KBM-7 (cell line): ENCODE measurements at regions not wholly inside any gene's neighbourhood (a gene's known extent, or its start where the extent isn't known, plus 50 kb on each side); places are given as distances from the start of the nearest gene placed in this dataset.
A peak's percentile ranks its signal among the peaks of the same experiment; 100 is the strongest.

Experiments
- DNase-seq: peaks from one replicate; pipeline ENCODE4 v3.0.0-alpha.2; 2015
- in situ Hi-C: fragments of 300-500 bp; cut with MboI; formaldehyde crosslinking; loops from 2 replicates; pipeline ENCODE4 v1.14.3; 2020; ENCODE audit warnings: low sequenced_read_pairs, low pct_unique_long_range_greater_than_20kb, mixed read lengths

GRCh38 chr14:26897196-26897595 is 299.4 kb upstream of the NOVA1 start:
- DNase-seq = no peak
- in situ Hi-C loops = no loop called here

- in situ Hi-C loops = no loop called here
- no peak for DNase-seq
Observed at GRCh38 chr14:26905229-26905628, 307.4 kb upstream of the NOVA1 start.

- no peak for DNase-seq
- in situ Hi-C loops = no loop called here
Observed at GRCh38 chr14:26913786-26914185, 316.0 kb upstream of the NOVA1 start.

GRCh38 chr14:26917086-26917485 is 319.3 kb upstream of the NOVA1 start:
- in situ Hi-C loops = no loop called here
- peak; percentile 3 for DNase-seq

- DNase-seq = no peak
- in situ Hi-C loops = no loop called here
Observed at GRCh38 chr14:26925876-26926584, 328.2 kb upstream of the NOVA1 start.

GRCh38 chr14:26926585-26926984 is 328.8 kb upstream of the NOVA1 start:
- no peak for DNase-seq
- in situ Hi-C loops = no loop called here

- in situ Hi-C loops = no loop called here
- no peak for DNase-seq
Observed at GRCh38 chr14:26928019-26928418, 330.2 kb upstream of the NOVA1 start.

GRCh38 chr14:26929361-26929760 is 331.5 kb upstream of the NOVA1 start:
- in situ Hi-C loops = no loop called here
- DNase-seq = no peak

GRCh38 chr14:26930576-26930975 is 332.7 kb upstream of the NOVA1 start:
- in situ Hi-C loops = no loop called here

GRCh38 chr14:26932606-26933005 is 334.8 kb upstream of the NOVA1 start:
- in situ Hi-C loops = no loop called here

More at GRCh38 chr14:26930576-26930975, 332.7 kb upstream of the NOVA1 start:
- DNase-seq = no peak

GRCh38 chr14:26933431-26933830 is 335.6 kb upstream of the NOVA1 start:
- in situ Hi-C loops = no loop called here
- DNase-seq = no peak

More at GRCh38 chr14:26932606-26933005, 334.8 kb upstream of the NOVA1 start:
- no peak for DNase-seq

- in situ Hi-C loops = no loop called here
Observed at GRCh38 chr14:26934151-26934550, 336.3 kb upstream of the NOVA1 start.

GRCh38 chr14:26935733-26936132 is 337.9 kb upstream of the NOVA1 start:
- no peak for DNase-seq

More at GRCh38 chr14:26934151-26934550, 336.3 kb upstream of the NOVA1 start:
- no peak for DNase-seq

GRCh38 chr14:26938054-26938453 is 340.2 kb upstream of the NOVA1 start:
- no peak for DNase-seq
- in situ Hi-C loops = no loop called here

More at GRCh38 chr14:26935733-26936132, 337.9 kb upstream of the NOVA1 start:
- in situ Hi-C loops = no loop called here

- DNase-seq = no peak
- in situ Hi-C loops = no loop called here
Observed at GRCh38 chr14:26939755-26940154, 341.9 kb upstream of the NOVA1 start.

- no peak for DNase-seq
- in situ Hi-C loops = no loop called here
Observed at GRCh38 chr14:26941521-26941920, 343.7 kb upstream of the NOVA1 start.

GRCh38 chr14:26947265-26947664 is 349.4 kb upstream of the NOVA1 start:
- no peak for DNase-seq
- in situ Hi-C loops = no loop called here

GRCh38 chr14:26959437-26959836 is 361.6 kb upstream of the NOVA1 start:
- no peak for DNase-seq
- in situ Hi-C loops = no loop called here

- DNase-seq = no peak
- in situ Hi-C loops = no loop called here
Observed at GRCh38 chr14:26959972-26960660, 362.3 kb upstream of the NOVA1 start.

GRCh38 chr14:26963711-26964110 is 365.9 kb upstream of the NOVA1 start:
- no peak for DNase-seq
- in situ Hi-C loops = no loop called here

- in situ Hi-C loops = no loop called here
- DNase-seq = no peak
Observed at GRCh38 chr14:26965490-26965889, 367.7 kb upstream of the NOVA1 start.
